HG03103 (cell line): ENCODE measurements at regions not wholly inside any gene's neighbourhood (a gene's known extent, or its start where the extent isn't known, plus 50 kb on each side); places are given as distances from the start of the nearest gene placed in this dataset.
"Not testable (repeated sequence)": the region's sequence is repeated elsewhere in the genome, so short reads cannot be mapped to it uniquely, and the experiment has no call there.

Experiments used
- ATAC-seq: cut with Tn5 transposase; IDR thresholded peaks from one replicate; pipeline ENCODE4 v1.9.1; 2021; ENCODE audit warnings: low read depth; ENCODE audit not compliant: unreplicated experiment

DNA sequence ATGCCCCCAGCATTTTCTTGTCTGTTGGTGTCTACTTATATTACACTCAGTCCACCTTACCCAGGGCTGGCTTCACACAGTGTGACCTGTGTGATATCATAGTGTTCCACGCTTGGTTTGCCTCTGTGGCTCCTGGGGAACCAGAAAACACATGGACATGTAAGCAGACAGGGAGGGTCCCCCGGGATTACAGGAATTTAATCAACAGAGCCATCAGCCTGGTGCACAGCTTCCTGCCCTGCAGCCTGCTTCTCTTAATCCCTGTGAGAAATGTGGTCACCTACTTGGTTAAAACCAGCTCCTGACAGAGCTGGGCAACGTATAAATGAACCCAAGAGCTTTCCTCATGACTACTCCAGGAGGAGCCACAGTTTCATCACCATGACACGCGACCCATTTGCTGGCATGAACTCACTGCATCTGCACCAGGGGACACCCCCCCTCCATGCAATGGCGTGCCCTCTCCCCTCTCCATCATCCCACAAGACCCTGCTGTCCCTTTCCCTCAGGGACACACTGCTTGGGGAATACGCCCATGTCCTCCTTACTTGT is 152.1 kb downstream of the UQCRFS1 start:
- ATAC-seq, result no peak

DNA sequence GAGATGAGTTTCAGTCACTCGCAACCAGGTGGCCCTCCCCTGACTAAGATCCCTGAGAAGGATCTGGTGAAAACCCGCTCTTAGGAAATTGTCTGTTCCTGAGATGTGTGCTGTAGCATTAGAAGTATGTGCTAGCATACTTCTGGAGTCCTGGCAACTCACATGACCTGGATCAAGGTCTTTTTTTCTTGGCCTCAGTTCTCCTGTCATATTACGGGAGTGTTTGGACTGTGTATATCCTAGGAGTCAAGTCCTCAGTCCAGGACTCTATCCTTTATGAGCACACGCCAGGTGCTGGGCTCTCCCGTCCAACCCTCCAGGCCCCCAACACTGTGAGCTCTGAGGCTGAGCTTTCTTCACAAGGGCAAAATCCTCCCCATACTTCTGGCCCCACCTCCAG is 156.4 kb downstream of the UQCRFS1 start:
- ATAC-seq, result no peak

DNA sequence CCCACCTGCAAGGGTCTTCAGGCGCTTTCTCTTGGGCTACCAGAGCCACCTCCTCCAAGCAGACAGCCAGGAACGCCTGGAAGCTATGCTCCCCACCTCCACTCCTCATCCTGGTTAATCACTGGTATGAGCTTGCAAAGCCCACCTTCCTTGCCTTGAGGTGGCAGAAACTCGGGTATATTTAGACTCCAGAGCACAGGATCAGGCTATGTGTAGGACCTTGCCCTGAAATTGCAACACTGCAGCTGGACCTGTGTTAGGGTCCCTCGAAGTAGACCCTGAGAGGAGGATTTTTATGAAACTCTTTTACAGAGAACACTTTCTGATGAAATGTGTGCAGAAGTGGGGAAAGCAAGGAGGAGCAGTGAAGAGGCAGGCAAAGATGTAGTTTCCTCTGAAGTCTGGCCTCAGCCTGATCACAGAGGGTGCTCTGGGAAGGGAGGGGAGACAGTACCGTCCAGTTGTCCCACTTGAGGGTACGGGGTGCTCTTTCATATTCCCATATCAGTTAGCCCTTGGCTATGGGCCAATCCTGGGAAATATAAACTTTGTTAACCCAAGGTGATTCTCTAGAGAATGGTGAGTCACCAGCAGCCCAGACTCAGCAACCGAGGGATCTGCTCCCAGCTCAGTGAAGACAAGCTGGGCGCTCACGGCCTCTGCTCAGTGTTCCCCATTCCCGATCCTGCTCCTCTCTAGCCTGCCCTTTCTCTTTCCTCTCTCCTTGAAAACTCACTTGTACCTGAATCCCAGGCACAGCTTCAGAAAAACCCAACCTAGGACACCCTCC is 157.9 kb downstream of the UQCRFS1 start:
- ATAC-seq, result no peak

DNA sequence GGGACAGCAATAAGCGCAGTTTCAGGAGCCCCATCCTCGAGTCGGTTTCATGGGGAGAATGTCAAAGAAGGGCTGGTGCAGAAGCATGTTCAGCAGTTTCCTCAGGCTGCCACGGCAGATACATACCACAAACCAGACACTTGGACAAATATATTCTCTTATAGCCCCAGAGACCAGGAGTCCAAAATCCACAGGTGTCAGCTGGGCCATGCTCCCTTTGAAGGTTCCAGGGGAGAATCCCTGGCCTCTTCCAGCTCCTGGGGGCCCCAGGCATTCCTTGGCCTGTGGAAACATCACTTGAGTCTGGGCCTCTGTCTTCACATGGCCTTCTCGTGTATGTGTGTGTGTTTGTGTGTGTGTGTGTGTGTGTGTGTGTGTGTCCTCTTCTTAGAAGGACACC is 164.1 kb downstream of the UQCRFS1 start:
- ATAC-seq, result no peak

DNA sequence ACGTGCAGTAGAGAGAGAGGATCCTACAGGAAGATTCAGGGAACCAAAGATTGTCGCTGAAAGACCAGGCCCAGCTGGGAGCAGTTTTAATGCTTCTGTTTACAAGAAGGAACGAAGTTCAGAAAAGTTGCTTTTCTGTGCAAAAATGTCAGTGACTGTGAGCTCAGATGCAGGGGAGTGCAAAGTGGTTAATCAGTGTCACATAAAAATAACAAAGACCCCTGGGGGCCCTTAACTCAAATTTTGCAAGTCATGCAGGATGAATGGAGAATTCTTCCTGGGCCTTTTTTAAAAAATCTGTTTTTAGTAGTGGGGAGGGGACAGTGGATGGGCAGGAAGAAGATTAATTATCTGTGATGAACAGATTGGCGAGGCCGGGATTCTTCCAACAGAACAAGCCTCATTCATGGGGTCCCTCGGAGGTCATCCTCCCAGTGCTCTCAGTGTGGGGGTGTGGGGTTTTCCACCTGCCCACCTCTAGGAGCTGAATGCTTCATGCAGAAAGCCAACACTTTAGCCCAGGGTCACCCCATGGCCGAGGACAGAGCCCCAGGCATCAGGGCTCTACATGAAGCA is 167.2 kb downstream of the UQCRFS1 start:
- ATAC-seq, result no peak

DNA sequence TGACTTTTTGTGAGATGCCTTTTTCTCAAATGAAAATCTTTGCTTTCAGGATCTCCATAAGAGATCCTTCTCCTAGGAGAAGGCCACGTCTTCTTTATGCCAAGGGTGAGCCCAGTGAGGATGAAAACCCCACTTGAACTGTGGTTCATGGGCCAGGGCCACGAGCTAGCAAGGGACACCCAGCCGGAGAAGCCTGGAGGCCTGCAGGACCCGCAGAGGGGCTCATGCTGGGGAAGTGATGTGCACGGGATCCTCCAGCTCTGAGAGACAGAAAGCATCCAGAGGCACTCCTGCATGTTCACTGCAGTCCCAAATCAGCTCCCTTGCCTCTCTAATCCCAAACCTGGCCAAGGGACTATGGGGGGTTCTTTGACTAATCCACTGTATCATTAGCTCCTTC is 168.9 kb downstream of the UQCRFS1 start:
- ATAC-seq, result no peak

DNA sequence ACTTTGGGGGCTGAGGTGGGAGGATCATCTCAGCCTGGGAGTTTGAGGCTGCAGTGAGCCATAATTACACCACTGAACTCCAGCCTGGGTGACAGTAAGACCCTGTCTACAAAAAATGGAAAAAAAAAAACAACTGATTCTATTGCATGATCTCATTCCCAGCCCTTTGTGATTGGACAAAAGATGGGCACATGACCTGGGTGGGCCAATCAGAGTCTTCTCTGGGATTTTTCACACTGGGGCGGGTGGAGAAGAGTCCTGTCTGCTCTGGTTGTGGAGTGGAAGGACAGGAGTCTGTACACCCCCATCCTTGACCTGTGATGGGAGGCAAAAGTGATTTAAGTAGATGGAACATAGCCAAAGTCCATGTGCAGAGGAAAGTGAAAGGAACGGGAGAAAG is 170.5 kb downstream of the UQCRFS1 start:
- ATAC-seq, result no peak

DNA sequence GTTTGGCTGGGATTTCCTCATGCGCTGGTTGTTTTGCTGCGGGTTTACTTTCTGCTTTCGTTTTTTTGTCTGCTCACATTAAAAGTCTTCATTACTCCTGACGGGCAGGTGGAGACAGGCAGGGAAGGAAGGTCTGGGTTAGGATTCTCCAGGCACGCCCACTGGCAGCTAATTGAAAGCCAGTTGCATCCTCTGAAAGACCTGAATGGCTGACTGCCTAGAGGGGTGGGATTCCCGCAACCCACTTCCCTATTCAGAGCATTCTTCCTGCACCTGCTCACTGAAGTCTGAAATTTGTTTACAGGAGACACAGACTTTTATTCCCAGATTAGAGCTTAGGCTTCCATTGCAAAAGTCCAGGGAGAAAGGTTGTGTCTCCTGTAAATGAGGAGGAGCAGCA is 172.0 kb downstream of the UQCRFS1 start:
- no peak for ATAC-seq

DNA sequence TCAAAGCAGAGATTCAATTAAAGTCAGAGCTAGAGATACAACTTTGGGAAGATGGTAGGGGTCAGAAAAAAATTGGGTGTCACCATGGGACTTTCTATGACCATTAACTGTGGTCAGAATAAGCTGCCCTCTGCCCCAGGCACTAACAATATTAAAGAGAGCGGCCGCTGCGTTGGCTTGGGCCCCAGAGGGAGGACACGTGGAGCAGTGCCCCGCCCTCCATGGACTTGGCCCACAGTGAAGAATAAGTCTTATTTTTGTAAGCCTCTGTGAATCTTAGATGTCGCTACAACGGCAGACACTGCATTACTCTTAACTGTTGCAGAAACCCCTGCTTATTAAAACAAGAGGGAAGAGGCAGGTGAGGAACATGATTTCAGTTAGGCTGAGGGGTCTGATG is 172.7 kb downstream of the UQCRFS1 start:
- ATAC-seq, result no peak

DNA sequence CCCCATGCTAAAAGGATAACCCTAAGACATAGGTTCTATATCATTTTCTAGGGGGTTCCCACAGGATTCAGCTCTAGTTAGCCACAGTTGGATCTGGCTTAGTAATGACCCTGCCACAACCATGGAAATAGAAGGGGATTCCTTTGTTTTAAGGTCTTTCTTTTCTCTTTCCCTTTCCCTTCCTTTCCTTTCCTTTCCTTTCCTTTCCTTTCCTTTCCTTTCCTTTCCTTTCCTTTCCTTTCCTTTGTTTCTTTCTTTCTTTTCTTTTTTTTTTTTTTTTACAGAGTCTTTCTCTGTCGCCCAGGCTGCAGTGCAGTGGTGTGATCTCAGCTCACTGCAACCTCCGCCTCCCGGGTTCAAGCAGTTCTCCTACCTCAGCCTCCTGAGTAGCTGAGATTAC is 173.9 kb downstream of the UQCRFS1 start:
- not testable (repeated sequence) for ATAC-seq

DNA sequence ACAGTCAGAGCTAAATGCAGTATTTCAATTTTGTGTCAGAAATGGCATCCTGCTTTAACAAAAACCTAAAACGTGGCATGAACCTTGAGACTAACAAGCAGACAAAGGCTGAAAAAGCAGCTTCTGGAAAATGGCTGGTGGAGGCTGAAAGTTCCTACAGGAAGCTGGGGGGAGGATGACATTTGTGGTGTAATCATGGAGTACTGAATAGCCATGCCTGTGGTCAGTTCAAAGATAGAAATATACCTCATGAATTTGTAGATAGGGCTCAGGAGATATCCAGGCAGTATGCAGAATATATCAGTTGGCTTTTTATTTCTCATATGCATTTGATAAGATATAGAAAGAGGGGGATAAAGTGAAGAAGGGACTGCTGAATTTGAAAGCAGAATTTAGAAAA is 181.7 kb downstream of the UQCRFS1 start:
- no peak for ATAC-seq

DNA sequence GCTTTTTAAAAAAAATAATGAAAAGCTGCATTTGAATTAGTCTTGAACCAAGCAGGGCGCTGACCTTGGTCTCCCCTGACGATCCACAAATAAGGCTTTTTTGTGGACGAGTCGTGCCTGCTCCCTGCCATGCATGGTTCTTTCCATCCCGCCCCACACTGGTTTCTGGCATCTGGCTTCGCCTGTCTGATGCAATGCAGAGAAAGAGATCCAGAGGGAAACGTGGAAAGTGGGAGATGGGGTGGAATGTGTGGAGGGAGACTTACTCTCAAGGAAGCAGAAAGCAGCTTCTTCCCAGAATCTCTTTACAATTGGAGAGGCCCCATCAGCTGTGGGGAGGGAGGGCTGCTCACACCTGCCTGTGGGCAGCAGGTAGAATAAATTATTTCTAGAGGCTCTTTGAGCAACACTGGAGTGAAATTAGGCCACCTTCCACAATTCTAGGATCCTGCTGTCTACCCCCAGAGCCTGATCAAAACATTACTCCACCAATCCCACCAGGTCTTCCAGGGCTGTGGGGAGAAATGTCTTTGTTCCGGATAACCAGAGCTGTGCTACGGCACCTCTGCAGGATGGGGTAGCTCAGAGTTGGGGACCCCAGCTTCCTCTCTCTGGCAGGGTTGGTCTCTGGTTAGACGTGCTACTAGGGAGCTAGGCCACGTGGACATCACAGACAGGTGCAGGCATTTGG is 183.5 kb downstream of the UQCRFS1 start:
- no peak for ATAC-seq

DNA sequence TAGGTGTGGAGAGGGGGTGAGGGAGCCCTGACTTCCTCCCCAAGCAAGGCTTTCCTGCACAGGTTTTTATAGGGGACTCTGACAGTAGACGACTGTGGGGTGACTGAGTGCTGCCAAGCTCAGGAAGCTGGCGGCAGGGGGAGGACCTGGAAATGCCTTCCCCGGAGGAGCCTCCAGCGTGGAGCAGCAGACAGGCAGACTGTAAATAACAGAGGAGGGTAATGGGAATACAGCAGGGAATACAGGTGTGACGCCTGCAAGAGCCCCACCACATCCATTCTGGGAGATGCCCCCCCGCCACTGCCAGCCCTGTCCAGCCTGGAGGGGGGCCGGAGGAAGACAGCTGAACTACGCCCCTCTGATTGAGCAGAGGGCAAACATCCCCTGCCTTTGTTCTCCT is 190.4 kb downstream of the UQCRFS1 start:
- ATAC-seq, result no peak

DNA sequence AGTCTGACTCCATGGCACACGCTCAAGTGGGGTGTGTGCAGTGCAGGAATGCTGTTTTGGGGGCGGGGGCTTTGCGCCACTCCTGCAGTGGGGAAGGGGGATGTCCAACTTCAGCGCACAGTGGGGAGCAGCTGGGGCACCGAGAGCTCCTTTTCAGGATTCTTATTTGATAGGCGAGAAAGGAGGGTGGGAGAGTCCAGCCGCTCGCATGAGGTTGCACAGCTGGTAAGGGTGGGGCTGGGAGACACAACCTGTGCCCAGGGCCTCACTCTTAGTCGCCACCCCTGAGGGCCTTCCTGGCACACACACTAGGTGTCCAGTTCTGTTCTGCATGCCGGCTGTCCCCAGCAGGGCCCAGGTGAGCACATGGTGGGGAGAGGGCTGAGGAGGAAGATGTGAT is 190.8 kb downstream of the UQCRFS1 start:
- ATAC-seq, result no peak

DNA sequence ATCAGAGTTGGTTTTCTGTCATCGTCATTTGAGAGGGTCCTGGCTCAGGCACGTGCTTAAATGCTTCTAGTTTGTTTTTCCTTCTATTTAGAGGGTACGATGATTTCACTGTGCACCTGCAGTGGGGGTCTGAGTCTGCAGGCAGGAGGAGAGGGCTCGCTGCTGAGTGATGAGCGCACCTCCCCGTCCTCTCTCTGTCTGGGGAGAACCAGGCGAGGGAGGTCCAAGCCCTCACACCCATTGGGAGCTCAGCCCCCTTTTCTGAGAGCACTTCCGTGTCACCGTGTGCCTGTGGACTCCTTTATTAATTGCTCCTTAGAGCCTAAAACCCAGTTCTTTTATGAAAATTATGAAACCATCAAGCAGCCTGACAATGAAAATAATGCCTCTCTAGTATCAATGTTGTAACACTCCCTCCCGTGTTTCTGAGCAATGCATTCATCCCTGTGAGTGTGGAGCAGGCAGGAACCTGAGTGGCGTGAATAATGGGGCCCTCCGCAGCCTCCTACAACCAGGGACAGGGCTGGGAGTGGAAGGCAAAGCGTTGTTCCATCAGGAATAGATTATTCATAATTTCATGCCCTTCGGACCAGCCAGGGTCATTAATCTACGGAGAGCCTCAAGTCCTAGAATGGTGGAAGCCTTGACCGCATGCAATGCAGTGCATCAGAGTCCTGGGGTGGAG is 191.6 kb downstream of the UQCRFS1 start:
- no peak for ATAC-seq

DNA sequence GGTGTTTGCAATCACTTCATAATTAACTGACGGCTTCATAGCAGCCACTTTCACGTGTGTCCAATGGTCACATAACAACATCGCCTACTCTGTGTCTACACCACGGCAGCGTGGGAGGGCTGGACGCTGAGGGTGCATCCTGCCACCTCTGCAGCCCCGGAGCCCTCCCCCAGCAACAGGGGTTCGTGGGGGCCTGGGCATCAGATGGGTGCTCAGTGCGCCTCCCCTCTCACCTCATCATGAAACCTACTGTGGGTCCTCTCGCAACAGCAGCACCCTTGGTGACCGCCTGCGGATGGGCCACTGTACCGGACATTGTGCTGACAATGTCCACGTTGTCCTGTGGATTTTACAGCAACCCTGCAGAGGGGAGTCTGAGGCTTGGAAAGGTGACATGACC is 193.5 kb downstream of the UQCRFS1 start:
- no peak for ATAC-seq

DNA sequence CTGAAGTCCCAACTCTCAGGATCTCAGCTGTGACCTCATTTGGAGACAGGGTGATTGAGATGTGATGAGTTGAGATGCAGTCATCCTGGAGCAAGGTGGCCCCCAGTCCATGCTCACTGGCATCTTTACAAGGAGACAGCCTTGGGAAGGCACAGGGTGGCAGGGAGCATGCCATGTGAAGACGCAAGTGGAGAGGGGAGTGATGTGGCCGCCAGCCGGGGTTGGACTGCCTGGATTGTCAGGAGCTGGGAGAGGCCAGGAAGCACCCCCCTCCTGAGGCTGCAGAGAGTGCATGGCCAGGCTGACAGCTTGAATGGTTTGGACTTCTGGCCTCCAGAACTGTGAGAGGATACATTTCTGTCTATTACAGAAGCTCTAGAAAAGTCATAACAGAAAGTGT is 194.4 kb downstream of the UQCRFS1 start:
- ATAC-seq, result no peak

DNA sequence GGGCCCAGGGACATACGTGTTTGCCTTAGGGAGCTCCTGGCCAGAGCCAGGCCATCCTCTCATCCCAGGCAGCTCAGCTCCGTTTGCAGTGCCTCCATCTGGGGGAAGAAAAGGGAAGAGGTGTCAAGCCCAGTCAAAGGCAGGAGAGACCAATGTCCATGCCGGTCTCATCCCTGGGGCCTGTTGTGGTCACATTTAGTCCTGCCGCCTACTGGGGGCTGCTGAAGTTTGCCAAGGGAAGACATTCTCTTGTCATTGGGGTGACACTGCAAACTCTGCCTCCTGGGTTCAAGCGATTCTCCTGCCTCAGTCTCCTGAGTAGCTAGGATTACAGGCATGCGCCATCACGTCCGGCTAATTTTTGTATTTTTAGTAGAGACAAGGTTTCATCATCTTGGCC is 195.2 kb downstream of the UQCRFS1 start:
- no peak for ATAC-seq

DNA sequence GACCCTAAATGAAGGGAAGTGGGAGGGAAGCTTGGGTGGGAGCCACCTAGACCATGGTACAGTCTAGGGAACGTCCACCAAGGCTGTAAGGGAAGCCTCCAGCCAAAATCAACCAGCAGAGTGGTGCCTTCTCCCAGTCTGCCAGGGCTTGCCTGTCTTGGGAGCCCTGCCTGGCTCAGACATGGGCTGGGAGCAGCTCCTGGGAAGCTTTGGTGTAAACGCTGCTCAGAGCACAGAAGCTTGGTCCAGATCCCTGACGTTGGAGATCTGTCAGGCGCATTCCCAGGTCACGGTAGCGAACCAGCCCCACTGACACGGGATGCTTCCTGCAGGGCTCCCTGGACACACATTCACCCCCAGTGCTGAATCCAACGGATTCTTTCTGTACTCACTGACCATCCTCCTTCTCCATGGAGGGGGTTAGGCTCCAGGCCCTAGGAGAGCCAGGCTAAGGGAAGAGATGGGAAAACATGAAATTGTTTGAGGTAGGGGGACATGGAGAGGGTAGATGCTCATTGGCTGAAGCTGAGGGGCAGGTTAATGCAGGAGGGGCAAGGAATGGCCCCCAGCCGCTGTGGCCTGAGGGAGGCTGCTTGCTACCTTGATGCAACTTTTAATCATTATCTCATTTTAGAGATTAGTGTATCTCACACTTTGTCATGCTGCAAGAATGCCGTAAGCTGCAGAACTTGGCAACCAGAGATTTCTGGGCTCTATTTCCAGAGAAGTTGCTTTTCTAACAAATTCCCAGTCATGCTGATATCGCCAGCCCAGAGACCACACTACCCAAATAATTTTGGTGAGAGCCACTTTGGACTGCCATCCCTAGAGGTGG is 195.8 kb downstream of the UQCRFS1 start:
- no peak for ATAC-seq

DNA sequence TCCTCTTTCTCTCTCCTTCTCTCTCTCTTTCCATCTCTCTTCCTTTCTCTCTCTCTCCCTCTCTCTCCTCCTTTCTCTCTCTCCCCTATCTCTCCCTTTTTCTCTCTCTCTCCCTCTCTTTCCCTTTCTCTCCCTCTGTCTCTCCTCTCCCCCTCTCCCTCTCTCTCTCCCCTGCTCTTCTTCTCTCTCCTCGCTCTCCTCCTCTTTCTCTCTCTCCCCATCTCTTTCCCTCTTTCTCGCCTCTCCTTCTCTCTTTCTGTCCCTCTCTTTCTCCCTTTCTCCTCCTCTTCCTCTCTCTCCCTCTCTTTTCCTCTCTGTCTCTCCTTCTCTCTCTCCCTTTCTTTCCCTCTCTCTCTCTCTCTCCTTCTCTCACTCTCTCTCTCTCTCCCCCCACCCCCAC is 196.6 kb downstream of the UQCRFS1 start:
- ATAC-seq, result no peak
